HG03439 (cell line): ENCODE measurements at regions not wholly inside any gene's neighbourhood (a gene's known extent, or its start where the extent isn't known, plus 50 kb on each side); places are given as distances from the start of the nearest gene placed in this dataset.
"Not testable (repeated sequence)": the region's sequence is repeated elsewhere in the genome, so short reads cannot be mapped to it uniquely, and the experiment has no call there.

ENCODE experiments used
- ATAC-seq: cut with Tn5 transposase; IDR thresholded peaks from one replicate; pipeline ENCODE4 v1.9.1; 2021; ENCODE audit warnings: mild to moderate bottlenecking, moderate library complexity; ENCODE audit not compliant: unreplicated experiment

DNA sequence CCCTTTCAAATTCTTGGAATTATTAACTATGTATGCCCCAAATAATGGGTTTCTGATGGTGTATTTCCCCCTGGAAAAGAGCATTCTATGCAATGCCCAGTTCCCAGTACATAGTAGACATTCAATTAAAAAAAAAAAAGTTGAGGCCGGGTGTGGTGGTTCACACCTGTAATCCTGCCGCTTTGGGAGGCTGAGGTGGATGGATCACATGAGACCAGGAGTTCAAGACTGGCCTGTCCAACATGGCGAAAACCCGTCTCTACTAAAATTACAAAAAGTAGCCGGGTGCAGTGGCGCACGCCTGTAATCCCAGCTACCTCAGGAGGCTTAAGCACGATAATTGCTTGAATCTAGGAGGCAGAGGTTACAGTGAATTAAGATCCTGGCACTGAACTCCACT, 83.3 kb upstream of the ZNF217 start:
- ATAC-seq, result no peak

DNA sequence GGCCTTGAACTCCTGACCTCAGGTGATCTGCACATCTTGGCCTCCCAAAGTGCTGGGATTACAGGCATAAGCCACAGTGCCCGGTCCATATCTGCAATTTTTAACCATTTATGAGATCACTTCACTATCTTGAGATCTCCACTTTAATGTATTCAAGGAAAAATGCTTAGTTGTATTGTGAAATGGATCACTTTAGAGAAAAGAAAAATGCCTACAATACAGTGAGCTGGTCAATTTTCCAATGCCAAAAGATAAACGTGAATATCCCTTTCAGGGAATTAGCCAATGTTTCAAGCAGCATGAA, 82.8 kb upstream of the ZNF217 start:
- ATAC-seq, result no peak

DNA sequence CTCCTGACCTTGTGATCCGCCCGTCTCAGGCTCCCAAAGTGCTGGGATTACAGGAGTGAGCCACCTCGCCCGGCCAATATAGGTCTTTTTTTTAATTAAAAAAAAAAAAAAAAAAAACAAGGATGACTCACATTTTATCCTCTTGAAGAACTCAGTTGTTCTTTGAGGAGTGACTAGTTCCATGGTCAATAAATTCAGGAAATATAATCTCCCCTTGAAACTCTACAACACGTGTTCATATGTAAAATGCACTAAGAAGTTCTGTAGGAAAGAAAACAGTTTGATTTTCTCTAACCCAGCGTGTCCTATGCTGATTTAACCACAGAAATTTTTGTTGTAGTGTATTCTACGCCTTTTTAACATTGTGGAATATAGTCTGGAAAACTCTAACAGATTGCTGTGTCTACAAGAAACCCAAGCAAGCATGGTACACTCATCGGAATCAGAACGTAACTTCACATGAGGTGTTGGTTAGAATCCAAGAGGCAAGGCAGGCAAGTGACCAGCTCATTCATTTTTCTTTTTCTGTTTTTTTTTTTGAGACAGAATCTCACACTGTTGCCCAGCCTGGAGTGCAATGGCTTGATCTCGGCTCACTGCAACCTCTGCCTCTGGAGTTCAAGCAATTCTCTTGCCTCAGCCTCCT, 79.0 kb upstream of the ZNF217 start:
- no peak for ATAC-seq

DNA sequence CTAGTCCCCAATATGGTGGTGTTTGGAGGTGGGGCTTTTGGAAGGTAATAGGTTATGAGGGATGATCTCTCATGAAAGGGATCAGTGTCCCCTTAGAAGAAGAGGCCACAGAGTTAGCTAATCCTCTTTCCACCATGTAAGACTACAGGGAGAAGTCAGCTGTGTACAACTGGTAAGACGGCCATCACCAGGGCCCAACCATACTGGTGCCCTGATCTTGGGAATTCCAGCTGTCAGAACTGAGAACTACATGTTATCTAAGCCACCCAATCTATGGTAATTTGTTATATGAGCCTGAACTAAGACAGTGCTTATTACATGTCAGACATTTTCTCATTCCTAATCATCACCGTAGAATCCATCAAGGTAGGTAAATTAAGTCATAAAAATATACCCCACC, 77.7 kb upstream of the ZNF217 start:
- no peak for ATAC-seq

DNA sequence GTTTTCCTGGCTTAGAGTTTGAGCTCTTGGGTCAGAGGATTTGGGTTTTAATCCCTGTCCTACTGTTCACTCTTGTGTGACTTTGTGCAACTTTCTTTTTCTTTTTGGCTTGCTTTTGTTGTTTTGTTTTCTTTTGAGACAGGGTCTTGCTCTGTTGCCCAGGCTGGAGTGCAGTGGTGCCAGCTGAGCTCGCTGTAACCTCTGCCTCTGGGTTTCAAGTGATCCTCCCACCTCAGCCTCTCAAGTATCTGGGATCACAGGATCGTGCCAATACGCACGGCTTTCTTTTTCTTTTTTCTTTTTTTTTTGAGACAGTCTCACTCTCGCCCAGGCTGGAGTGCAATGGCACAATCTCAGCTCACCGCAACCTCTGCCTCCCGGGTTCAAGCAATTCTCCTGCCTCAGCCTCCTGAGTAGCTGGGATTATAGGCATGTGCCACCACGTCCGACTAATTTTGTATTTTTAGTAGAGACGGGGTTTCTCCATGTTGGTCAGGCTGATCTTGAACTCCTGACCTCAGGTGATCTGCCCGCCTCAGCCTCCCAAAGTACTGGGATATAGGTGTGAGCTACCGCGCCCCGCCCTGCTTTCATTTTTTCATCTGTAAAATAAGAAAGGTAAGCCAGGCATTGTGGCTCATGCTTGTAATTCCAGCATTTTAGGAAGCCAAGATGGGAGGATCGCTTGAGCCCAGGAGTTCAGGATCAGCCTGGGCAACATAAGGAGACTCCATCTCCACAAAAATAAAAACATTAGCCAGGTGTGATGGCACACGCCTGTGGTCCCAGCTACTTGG, 76.1 kb upstream of the ZNF217 start:
- ATAC-seq, result not testable (repeated sequence)

DNA sequence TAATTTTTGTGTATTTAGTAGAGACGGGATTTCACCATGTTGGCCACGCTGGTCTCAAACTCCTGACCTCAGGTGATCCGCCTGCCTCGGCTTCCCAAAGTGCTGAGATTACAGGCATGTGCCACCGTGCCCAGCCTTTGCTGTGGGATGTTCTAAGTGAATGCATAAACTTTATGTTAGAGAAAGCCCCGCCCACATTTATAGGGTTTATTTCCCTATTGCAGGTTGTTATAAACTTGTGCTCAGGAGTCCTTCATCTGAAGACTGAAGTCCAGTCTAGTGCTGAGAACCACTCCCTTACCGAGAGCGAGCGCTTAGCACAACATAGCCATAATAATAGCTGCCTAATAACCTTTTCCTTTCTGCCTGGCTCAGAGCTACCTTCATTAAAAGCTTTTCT, 75.4 kb upstream of the ZNF217 start:
- ATAC-seq, result no peak

DNA sequence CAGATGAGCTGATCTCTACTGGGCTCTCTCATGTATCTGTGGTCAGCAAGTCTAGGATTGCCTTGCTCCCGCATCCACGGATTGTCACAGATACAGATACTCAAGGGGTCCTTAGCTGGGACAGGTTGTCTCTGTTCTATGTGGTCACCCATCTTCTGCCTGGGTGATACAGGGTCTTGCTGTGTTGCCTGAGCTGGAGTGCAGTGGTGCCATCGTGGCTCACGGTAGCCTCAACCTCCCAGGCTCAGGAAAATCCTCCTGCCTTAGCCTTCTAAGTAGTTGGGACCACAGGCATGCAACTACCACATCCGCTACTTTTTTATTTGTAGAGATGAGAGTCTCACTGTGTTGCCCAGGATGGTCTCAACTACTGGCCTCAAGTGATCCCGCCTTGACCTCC, 72.5 kb upstream of the ZNF217 start:
- no peak for ATAC-seq

DNA sequence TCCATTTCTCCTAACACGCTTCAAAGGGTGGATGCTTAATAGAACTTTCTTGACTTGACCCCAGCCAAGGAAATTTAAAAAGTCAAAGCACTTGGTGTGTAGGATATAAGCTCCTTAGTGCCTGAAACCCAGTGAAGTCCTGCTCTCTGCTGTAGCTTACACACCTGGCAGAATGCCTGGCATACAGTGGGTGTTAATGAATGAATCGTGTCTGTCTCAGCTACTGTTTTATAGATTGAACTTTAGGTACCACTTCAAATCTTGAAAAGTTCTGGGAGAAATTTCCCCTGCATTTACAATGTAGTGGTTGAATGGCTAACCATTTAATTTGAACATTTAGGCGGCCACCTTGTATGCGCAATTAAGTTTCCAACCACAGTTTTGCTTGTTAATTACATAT, 70.5 kb upstream of the ZNF217 start:
- no peak for ATAC-seq

DNA sequence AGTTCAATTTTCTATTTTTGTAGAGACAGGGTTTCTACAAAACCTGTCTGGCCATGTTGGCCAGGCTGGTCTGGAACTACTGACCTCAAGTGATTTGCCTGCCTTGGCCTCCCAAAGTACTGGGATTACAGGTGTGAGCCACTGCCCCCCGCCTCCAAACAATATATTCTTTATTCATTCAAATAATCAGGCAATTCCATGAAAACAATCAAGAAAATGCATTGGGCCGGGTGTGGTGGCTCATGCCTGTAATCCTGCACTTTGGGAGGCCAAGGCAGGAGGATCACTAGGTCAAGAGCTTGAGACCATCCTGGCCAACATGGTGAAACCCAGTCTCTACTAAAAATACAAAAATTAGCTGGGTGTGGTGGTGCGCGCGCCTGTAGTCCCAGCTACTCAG, 69.9 kb upstream of the ZNF217 start:
- ATAC-seq, result not testable (repeated sequence)

DNA sequence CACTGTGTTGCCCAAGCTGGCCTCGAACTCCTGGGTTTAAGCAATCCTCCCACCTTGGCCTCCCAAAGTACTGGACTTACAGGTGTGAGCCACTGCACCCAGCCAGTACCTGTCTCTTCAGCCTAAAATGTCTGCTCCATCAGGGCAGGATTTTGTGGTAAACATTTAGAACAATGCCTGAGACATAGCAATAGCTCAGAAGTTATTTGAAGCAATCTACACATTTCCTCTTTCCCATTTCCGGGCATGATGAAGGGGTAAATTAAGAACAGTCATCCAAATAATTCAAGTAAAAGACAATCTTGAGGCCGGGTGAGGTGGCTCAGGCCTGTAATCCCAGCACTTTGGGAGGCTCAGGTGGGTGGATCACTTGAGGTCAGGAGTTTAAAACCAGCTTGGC, 69.0 kb upstream of the ZNF217 start:
- ATAC-seq, result no peak

DNA sequence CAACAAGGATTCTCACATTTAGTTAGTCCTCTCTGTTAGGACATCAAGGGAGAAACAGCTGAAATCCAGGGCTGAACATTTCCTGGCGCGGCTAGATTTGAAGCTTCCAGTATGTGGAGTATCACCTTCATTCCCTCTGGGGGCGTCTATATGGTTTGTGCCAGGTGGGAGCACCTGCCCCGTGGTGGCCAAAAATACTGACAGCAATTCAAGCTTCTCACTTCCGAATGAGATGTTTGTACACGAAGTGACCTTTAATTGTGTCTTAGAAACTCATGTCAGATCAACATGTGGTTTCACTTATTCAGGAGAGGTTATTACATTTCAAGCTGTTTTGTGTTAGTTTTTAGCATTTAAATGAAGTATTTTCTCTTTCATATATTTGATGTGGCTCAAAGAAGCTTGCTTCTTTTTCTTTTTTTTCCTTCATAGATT, 67.3 kb upstream of the ZNF217 start:
- ATAC-seq, result no peak

DNA sequence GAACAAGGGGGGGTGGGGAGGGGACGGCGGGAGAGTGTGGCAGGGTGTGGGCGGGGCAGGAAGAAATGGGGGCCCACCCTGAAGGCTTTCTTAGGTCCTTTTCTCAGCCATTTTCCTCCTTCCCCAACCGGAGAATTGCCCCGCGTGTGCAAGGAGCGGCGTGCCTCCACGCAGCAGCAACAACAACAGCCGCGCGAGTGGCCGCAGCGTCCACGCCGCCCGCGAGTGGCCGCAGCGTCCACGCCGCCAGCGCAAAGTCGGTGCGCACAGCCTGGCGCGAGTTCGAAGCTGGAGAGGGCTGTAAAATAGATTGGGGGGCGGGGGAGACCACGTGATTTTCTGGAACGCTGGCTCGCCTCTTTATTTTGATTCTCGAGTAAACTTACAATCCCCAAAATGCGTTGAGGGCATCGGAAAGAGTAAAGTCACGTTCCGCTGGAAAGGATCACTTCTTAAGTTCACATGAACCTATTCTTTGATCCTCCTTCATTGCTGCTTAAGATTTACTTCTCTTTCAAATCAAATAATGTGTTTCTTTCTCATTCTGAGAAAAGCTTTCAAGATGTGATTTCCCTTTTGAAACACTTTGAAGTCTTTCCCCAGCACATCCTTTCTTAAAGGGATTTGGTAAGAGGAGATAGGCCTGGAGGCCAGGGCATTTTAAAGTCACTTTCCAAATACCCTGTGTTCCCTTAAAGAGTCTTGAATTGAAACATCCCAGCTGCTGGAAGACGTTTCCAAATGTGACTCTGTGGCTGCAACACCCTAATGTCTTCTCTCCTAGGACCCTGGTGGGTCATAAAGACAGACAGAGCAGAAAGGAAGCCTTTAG, 66.7 kb upstream of the ZNF217 start:
- no peak for ATAC-seq

DNA sequence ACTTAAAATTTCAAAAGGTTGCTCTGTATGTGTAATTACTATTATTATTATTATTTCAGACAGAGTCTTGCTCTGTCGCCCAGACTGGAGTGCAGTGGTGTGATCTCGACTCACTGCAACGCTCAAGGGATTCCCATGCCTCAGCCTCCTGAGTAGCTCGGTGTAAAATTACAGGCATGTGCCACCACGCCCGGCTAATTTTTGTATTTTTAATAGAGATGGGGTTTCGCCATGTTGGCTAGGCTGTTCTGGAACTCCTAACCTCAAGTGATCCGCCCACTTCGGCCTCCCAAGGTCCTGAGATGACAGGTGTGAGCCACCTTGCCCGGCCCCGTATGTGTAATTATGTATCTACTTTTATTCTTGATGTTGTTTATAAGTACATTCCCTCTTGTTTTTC, 65.3 kb upstream of the ZNF217 start:
- no peak for ATAC-seq

DNA sequence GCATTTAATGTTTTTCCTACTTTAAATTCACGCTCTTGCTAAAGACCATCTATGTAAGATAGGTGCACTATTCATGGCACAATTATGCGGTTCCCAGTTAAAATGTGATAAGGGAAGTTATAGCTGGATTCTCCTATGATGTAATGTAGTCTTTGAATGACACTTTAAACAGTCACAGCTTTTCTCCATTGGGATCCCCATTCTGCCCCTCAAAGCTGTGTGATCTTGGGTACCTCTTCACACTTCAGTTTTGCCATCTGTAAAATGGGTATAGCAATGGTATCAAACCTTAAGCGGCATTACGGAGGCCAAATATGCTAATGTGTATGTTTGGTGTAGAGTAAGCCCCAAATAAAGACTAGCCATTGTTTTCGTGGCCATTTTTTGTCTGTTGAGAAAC, 64.7 kb upstream of the ZNF217 start:
- ATAC-seq, result no peak

DNA sequence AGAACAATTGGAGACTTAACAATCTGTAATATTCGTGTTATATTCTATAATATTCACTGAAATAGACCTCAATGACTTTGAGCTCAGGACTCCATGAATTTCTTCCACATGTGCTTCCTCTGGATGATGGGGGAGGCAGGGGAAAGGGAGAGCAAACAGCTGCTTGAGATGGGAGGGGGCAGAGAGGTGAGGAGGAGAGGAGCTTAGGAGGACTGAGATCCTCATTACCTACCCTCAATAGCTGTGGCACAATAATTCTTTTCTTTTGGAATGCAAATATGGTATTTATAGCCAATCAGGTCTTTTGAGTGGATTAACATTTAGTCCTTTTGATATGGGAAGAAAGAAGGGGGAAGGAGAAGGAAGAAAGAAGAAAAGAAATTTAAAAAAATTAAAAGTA, 64.1 kb upstream of the ZNF217 start:
- no peak for ATAC-seq

DNA sequence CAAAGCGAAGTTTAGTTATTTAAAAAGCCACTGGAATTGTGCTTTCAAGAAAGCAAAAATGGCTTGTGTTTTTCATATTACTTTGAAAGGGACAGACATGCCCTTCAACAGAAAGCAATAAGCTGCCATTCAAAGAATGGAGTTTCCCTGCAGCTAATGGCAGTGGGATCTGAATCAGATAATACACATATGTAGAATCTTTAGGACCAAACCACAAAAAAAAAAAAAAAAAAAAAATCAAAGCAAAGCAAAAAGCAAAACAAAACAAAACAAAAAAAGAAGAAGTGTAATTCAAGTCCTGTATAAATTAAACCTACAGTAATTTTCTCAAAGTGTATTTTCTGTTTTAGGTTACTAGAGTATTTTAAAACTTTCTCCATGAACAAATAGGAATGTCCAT, 63.6 kb upstream of the ZNF217 start:
- ATAC-seq, result no peak

DNA sequence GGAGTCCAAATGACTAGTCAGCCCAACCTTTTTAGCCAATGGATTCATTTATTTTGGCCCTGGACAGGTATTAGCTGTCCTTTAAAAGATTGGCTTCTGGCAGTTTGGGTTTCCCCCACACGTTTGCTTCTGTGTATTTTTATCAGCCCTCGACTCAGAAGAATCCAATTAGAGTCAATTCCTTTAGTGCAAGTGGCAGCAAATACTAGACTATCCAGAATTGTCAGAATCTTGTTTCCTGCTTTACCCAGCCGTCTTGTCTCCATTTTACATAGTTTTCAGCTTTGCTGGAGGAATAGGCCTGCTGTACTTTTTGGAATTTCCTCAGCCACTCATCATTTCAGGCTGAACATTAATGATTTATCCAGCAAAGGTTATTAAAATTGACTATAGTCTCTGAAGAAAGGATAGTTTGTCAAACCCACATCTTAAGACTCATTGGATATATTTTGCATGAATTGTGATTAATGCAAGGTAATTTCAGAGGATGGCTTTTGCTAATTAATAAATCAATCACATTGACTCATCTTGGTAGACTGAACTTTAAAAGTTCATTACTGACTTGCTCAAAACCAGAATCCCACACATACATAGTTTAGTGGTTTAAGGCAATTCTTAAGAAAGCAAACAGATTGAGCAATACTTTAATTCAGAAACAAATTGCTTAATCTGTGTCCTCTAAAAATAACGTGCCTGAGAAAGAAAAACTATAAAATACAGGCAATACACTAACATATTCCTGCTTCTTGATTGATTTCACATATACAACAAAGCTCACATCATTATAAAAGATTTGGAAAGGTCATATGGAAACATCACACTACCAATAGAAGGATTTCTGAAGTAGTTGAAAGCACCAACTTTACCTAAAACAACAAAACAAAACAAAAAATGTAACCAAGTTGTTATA, 62.9 kb upstream of the ZNF217 start:
- no peak for ATAC-seq

DNA sequence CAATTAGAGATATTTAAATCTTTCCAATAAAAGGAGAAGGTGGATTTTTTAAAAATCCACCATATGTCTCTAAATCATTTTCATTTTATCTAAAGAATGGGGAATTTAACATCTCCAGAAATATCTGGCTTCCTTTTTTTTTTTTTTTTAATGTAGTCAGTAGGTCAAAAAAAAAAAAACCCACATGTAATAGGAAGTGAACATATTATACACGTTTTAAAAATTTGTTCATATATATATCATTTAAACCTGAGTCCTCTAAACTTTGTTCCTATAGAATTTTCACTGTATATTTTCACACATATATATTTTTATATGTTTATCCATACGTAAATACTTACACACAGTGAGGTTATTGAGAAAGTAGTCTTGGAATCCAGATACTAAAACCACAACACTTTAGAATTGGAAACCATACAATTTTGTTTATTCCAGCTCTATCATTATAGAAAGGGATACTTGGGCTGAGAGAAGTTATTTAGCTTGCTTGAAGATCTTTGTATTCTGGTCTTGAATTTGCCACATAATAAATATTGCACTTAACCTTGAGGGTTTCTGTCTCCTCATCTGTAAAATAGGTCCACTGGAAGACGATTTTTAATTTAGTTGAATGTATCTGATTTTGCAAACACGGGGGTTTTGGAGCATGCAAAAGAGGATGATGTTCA, 62.1 kb upstream of the ZNF217 start:
- no peak for ATAC-seq

DNA sequence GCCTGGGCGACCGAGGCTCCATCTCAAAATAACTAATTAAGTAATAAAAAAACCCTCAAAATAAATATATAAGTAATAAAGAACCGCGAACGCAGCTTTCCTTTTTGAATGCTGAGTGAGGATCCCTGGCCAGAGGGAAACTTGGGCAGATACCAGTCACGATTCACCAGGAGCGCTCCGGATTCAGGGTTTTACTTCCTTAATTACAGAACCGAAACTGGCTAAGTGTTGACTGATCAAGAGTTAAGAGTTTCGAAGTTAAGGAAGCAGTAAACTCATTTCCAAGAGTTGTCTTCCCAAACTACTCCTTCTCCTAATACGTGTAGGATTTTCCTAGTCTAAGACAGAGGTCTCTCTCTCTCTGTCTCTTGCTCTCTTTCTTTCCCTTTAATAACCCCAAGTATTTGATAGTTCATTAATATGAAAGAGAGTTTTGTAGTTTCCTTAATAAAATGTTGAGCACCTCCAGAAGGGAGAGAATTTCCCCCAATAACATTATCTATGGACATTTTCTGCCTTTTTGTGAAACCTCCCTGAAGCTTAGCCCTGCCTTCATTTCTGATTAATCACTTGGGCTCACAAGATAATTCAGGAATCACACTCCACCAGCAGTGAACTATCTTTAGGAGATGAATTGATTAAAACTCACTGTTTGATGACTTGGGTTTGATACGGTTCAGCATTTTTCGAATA, 61.4 kb upstream of the ZNF217 start:
- no peak for ATAC-seq

DNA sequence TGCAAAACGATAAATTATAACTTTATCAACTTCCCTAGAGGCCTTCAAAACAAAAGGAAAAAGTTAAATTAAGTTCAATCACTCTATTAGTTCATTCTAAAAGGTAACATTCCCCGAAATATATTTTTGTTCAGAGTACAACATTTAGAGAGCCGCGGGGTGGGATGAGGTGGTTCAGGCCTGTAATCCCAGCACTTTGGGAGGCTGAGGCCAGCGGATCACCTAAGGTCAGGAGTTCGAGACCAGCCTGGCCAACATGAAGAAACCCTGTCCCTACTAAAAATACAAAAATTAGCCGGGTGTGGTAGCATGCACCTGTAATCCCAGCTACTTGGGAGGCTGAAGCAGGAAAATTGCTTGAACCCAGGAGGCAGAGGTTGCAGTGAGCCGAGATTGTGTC, 60.9 kb upstream of the ZNF217 start:
- ATAC-seq, result not testable (repeated sequence)
